Breast epithelium (tissue), 3 donors: ENCODE measurements at regions not wholly inside any gene's neighbourhood (a gene's known extent, or its start where the extent isn't known, plus 50 kb on each side); places are given as distances from the start of the nearest gene placed in this dataset.

Experiments
- POLR2A ChIP-seq: fragments of 450-650 bp; IDR thresholded peaks from one replicate; pipeline ENCODE4 v1.6.1; 2016; ENCODE audit warnings: antibody characterized with exemption, mild to moderate bottlenecking, moderate library complexity
- POLR2AphosphoS5 ChIP-seq, 3 donors: sonication (generic); formaldehyde crosslinking; IDR thresholded peaks; one replicate each; pipeline ENCODE4 v1.6.1; 2017; ENCODE audit warnings: antibody characterized with exemption in 3 of 3
- TF ChIP-seq, protein P1 (sequence below), 3 donors: fragments of 450-650 bp; IDR thresholded peaks; one replicate each; pipeline ENCODE4 v1.5.1; 2016 to 2017; ENCODE audit warnings: antibody characterized with exemption in 3 of 3, mild to moderate bottlenecking in 3 of 3, moderate library complexity in 3 of 3

DNA sequence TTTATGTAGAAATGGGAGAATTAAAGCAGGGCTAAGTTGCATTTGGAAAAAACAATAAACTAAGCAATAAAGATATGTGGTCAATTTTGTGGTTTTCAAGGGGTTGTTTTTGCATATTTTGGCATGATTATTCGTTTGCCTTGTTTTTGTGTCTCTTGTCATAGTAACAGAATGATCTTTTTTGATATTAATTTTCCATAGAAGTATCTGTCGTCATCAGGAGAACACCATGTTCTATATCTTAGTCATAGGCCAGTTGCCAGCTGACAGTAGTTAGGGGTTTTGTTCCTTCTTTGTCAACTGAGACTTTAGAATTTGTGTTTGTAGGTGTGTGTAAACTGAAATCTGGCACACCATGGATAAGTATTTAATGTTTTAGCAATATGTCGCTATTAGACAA lies 1354.8 kb downstream of the LRFN5 start:
- TF ChIP-seq POLR2AphosphoS5 (IDR thresholded peaks at IDR 0.05) (no peak), POLR2A (no peak)
- TF ChIP-seq, protein P1, sequence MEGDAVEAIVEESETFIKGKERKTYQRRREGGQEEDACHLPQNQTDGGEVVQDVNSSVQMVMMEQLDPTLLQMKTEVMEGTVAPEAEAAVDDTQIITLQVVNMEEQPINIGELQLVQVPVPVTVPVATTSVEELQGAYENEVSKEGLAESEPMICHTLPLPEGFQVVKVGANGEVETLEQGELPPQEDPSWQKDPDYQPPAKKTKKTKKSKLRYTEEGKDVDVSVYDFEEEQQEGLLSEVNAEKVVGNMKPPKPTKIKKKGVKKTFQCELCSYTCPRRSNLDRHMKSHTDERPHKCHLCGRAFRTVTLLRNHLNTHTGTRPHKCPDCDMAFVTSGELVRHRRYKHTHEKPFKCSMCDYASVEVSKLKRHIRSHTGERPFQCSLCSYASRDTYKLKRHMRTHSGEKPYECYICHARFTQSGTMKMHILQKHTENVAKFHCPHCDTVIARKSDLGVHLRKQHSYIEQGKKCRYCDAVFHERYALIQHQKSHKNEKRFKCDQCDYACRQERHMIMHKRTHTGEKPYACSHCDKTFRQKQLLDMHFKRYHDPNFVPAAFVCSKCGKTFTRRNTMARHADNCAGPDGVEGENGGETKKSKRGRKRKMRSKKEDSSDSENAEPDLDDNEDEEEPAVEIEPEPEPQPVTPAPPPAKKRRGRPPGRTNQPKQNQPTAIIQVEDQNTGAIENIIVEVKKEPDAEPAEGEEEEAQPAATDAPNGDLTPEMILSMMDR (IDR thresholded peaks at IDR 0.05): no peak
